ENCODE measurements at regions not wholly inside any gene's neighbourhood (a gene's known extent, or its start where the extent isn't known, plus 50 kb on each side); places are given as distances from the start of the nearest gene placed in this dataset.

DNA sequence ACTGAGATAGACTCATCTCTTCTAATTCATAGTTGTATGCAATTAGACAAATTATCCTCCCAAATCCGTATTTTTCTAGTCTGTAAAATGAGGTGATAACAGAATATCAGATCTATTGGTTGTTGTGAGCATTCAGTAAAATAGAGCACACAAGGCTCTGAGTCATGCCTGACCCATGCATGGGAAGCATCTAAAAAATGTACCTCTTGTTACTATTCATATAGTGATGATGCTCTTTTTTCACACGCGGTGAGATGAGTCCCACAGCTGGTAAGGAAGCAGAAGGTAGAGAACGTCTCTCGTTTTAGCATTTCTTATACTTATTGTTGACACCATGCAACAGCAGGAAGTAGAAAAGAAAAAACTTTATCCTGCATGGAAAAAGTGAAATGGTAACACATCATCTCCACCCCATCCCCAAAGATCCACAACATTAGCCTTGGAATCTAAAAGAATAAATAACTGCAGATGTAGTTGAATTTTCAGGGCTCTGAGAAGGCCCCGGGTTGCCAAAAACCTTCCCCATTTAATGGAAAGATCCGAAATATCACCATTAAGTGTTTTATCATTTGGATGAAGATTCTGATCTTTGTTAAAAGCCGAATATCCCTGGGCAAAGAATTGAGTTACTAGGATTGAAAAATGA lies 215.6 kb downstream of the TMEM114 start:
- no peak overlapping the region for H3K27ac Mint-ChIP-seq
- no peaks in the 10 kb centered on the region for H3K27me3 Mint-ChIP-seq
- DNase-seq (no peak), ATAC-seq (ENCODE audit: low read depth) (no peak)
- ChIA-PET POLR2A (no interaction called here), CTCF (no interaction called here)
- H3K9me3 Mint-ChIP-seq, result peaks cover 2% of the 10 kb centered on the region
- TF ChIP-seq CTCF (IDR thresholded peaks at IDR 0.05), result no peak
- no peaks in the 10 kb centered on the region for H3K4me1 Mint-ChIP-seq
- no peaks in the 10 kb centered on the region for H3K36me3 Mint-ChIP-seq (ENCODE audit: low read depth)
- intact Hi-C loops (cut with micrococcal nuclease), result no loop called here
- no peak overlapping the region for H3K4me3 Mint-ChIP-seq

- ChIA-PET POLR2A (no interaction called here), CTCF (no interaction called here)
- Mint-ChIP-seq H3K4me3 (no peak overlapping the region), H3K27me3 (no peaks in the 10 kb centered on the region), H3K36me3 (ENCODE audit: low read depth) (no peaks in the 10 kb centered on the region), H3K4me1 (no peaks in the 10 kb centered on the region), H3K9me3 (peaks cover 2% of the 10 kb centered on the region), H3K27ac (no peak overlapping the region)
- intact Hi-C loops (cut with micrococcal nuclease), result no loop called here
- no peak for ATAC-seq (ENCODE audit: low read depth)
- DNase-seq, result no peak
- TF ChIP-seq CTCF (IDR thresholded peaks at IDR 0.05), result no peak
These were observed 216.5 kb downstream of the TMEM114 start for GRCh38 chr16:8373676-8374431.

GRCh38 chr16:8372141-8372540 lies 218.2 kb downstream of the TMEM114 start:
- DNase-seq (no peak), ATAC-seq (ENCODE audit: low read depth) (no peak)
- no peak overlapping the region for H3K27ac Mint-ChIP-seq
- H3K4me3 Mint-ChIP-seq, result no peak overlapping the region
- H3K9me3 Mint-ChIP-seq, result no peaks in the 10 kb centered on the region
- ChIA-PET CTCF (no interaction called here), POLR2A (no interaction called here)
- intact Hi-C loops (cut with micrococcal nuclease), result no loop called here
- TF ChIP-seq CTCF (IDR thresholded peaks at IDR 0.05), result no peak
- no peaks in the 10 kb centered on the region for H3K36me3 Mint-ChIP-seq (ENCODE audit: low read depth)
- no peaks in the 10 kb centered on the region for H3K27me3 Mint-ChIP-seq
- no peaks in the 10 kb centered on the region for H3K4me1 Mint-ChIP-seq

- H3K4me1 Mint-ChIP-seq, result no peaks in the 10 kb centered on the region
- TF ChIP-seq CTCF (IDR thresholded peaks at IDR 0.05), result no peak
- DNase-seq (no peak), ATAC-seq (ENCODE audit: low read depth) (no peak)
- intact Hi-C loops (cut with micrococcal nuclease), result no loop called here
- no peaks in the 10 kb centered on the region for H3K27me3 Mint-ChIP-seq
- no peaks in the 10 kb centered on the region for H3K9me3 Mint-ChIP-seq
- H3K27ac Mint-ChIP-seq, result no peak overlapping the region
- ChIA-PET POLR2A (no interaction called here), CTCF (no interaction called here)
- H3K36me3 Mint-ChIP-seq (ENCODE audit: low read depth), result no peaks in the 10 kb centered on the region
- no peak overlapping the region for H3K4me3 Mint-ChIP-seq
These were observed 219.7 kb downstream of the TMEM114 start for GRCh38 chr16:8370374-8371270.

GRCh38 chr16:8358937-8359336 lies 231.4 kb downstream of the TMEM114 start:
- no peaks in the 10 kb centered on the region for H3K36me3 Mint-ChIP-seq (ENCODE audit: low read depth)
- no peak for TF ChIP-seq CTCF (IDR thresholded peaks at IDR 0.05)
- intact Hi-C loops (cut with micrococcal nuclease), result no loop called here
- no peaks in the 10 kb centered on the region for H3K9me3 Mint-ChIP-seq
- no peaks in the 10 kb centered on the region for H3K27me3 Mint-ChIP-seq
- DNase-seq (no peak), ATAC-seq (ENCODE audit: low read depth) (no peak)
- H3K4me3 Mint-ChIP-seq, result no peak overlapping the region
- H3K27ac Mint-ChIP-seq, result no peak overlapping the region
- ChIA-PET CTCF (no interaction called here), POLR2A (no interaction called here)
- no peaks in the 10 kb centered on the region for H3K4me1 Mint-ChIP-seq

All from activated B cell treated with CpG ODN at 0.5 μM for 24 hours (primary cell).